Stomach (tissue), 4 donors: ENCODE measurements at regions not wholly inside any gene's neighbourhood (a gene's known extent, or its start where the extent isn't known, plus 50 kb on each side); places are given as distances from the start of the nearest gene placed in this dataset.

Source experiments
- EP300 ChIP-seq: sonication (generic); formaldehyde crosslinking; IDR thresholded peaks from one replicate; pipeline ENCODE4 v1.6.1; 2017; ENCODE audit warnings: antibody characterized with exemption
- POLR2AphosphoS5 ChIP-seq, 3 donors: sonication (generic); formaldehyde crosslinking; IDR thresholded peaks; one replicate each; pipeline ENCODE4 v1.6.1; 2016; ENCODE audit warnings: antibody characterized with exemption in 3 of 3
- TF ChIP-seq, protein P1 (sequence below), 7 experiments: fragments of 450-650 bp in 4 of 7; fragments of 200-600 bp in 3 of 7; sonication (generic) in 3 of 7; IDR thresholded peaks; one replicate each; pipeline ENCODE4 v1.5.1; 2016 to 2019; ENCODE audit warnings: antibody characterized with exemption in 7 of 7, control low read depth in 2 of 7, mild to moderate bottlenecking in 1 of 7

GRCh38 chr9:106025453-106025852 lies 331.1 kb downstream of the TMEM38B start:
- TF ChIP-seq, protein P1, sequence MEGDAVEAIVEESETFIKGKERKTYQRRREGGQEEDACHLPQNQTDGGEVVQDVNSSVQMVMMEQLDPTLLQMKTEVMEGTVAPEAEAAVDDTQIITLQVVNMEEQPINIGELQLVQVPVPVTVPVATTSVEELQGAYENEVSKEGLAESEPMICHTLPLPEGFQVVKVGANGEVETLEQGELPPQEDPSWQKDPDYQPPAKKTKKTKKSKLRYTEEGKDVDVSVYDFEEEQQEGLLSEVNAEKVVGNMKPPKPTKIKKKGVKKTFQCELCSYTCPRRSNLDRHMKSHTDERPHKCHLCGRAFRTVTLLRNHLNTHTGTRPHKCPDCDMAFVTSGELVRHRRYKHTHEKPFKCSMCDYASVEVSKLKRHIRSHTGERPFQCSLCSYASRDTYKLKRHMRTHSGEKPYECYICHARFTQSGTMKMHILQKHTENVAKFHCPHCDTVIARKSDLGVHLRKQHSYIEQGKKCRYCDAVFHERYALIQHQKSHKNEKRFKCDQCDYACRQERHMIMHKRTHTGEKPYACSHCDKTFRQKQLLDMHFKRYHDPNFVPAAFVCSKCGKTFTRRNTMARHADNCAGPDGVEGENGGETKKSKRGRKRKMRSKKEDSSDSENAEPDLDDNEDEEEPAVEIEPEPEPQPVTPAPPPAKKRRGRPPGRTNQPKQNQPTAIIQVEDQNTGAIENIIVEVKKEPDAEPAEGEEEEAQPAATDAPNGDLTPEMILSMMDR (IDR thresholded peaks at IDR 0.05), result no peak
- TF ChIP-seq EP300, result no peak
- TF ChIP-seq POLR2AphosphoS5 (IDR thresholded peaks at IDR 0.05), result no peak
